NCI-H2227 treated with DMSO at 0.1 percent for 48 hours (cell line): ENCODE measurements at regions not wholly inside any gene's neighbourhood (a gene's known extent, or its start where the extent isn't known, plus 50 kb on each side); places are given as distances from the start of the nearest gene placed in this dataset.

Experiments
- DNase-seq: peaks from one replicate; lab custom pipeline; 2025; lab: John Stamatoyannopoulos, UW

DNA sequence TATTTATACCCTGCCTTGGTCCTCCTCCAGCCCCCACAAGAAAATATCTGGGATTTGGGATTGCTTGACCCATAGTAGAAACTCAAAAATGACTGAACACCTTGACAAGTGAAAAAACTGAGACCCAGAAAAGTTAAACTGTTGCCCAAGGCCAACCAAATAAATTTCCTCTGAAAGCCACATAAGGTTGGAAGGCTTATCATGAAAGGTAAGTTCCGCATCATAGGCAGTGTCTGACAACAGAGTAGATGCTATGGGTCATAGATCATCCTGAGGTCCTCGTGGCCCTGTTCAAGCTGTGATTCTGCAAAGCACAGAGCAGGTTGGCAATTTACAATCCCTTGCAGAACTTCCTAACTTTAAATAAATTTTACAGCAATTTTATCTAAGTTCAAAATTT lies 140.8 kb upstream of the TSC22D2 start:
- DNase-seq, result no peak

DNA sequence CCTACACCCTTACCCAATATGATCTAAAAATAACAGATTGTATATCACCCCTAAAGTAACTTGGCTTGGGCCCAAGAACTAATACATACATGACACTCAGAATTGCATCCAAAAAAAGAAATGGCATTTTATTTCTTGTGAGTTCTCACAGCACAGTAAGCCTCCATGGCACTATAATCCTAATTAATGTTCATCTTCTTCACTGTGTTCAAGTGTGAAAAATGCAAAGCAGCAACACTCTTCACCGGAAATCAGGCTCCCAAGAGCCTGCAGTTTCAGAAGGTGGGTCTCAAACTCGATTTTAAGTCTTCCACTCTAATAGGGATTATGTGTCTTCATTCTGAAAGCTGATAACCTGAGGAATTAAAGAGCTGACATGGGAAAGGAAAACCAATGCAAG lies 142.8 kb upstream of the TSC22D2 start:
- no peak for DNase-seq

DNA sequence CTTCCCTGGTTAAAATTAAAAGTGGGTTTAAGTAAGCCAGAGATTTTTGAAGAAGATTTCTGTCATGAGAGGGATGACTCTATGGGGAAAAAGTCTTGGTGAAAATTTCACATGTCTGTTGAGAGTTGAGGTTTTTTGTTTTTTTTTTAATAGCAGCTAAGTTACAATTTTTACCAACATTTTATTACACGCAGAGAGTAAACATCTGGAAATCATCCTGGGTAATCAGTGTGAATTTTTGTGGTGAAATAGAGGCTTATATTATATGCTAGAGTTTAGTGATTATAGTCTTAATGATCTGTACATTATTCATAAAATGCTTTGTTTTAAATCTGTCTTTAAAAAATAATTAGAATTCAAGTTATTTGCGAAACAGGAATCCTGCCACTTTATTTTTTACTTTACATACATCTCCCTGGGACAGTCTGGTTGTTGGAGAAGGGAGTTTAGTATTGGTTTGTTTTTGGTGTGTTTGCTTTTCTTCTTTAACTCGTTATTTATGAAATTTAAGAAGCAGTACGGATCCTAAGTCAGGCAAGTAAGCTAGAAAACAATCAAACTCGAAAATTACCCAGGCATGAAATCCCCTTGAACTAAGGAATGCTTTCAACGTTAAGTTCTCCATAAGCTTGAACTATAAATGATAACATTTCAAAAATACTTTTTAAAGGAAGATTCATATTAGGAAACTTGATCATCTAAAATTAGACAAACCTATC lies 143.4 kb upstream of the TSC22D2 start:
- DNase-seq, result no peak

DNA sequence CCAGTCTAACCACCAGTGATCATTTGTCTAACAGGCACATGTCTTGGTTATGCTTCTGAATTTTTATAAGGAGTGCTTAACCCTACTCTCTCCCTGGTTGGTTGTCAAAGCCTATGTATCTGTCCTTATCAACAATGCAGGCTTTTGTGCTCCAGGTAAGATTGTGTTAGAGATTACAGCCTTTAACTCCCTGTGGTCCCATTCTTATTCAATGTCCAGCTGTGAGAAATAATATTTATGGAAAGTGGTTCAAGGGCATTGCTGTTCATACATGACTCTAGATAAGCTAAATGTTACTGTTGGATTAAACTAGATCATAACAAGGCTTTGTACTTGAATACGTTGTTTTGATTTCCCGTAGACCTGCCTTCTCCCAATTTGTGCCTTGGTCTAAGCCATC lies 146.1 kb upstream of the TSC22D2 start:
- no peak for DNase-seq

DNA sequence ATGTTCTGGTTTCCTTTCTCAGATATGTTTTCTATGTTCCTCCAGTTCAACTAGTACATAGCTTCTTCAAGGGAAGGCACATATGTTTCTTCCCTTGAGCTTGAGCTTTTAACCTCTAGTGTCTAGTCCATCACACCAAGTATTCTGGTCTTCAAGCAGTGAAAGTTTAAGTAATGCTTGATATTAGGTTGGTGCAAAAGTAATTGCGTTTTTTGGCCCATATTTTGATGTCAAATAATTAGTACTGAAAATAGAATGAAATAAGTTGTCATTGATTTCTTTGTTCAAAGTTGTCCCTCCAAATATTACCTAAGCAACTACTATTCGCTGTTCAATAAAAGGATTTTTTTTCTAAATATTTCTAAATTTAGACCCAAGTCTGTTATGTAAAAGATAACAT lies 146.7 kb upstream of the TSC22D2 start:
- DNase-seq, result no peak

DNA sequence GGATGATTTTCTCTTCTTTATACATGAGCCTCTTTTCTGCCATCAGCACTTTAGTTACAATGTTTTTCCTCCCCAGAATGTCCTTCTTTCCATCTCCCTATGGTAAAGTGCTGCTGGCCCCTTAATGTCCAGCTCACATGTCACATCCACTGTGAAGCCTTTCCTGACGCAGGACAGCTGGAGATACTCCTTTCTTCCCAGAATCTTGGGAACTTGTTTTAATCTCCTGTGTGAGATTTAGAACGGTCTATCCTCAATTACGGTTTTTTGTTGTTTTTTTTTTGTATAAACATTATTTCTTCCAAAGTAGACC lies 147.7 kb upstream of the TSC22D2 start:
- no peak for DNase-seq

DNA sequence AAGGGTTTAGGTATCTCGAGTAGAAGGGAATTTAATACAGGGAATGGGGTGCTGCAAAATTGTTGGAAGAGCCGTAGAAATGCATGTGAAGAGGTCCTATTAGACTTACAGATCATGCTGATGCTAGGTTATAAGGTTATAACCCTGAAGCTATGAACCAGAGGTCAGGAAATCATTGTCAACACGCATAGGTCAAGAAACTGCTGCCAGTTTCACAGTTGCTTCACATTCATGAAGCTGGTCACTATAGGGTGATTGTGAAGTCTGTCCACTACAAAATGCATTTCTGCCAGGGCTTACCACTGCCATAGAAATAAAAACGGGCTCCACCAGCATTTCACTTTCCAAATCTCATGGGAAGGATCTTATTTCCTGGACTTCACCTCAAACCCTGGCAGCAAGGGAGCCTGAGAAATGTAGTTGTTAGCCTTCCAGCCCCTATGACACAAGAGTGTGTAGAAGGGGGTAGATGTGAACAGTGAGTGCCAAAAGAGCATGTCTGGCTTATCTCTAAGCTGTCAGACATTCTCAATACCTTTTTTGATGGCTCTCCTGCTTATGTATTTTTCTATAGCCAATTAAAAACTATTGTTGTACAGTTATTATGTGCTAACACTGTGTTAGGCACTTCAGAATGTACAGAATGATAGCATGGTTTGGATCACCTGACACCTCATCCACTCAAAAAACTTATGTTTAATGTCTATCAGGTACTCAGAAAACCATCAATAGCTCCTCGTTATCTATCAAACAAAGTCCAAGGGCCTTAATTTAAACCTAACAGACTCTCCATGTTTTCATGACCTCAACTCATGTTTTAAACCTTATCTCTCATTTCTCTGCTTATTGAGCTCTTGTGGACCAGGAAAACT lies 148.3 kb upstream of the TSC22D2 start:
- DNase-seq, result no peak

DNA sequence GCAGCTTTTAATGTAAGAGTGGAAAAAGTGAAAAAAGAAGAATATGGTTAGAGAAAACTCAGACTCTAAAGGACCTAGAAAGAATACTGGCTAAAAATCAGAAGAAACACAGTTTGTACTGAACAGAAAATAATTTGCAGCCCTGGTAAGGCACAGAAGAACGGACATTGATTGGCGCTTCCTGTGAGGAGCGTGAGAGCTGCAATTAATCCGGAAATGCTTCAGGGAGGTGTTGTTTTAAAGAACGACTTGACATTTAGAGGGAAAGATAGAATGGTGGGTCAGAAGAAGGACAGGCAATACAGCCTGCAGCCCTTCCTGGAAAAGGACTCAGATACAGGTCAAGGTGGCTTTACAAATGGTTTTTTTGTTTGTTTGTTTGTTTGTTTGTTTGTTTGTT lies 151.3 kb upstream of the TSC22D2 start:
- no peak for DNase-seq

DNA sequence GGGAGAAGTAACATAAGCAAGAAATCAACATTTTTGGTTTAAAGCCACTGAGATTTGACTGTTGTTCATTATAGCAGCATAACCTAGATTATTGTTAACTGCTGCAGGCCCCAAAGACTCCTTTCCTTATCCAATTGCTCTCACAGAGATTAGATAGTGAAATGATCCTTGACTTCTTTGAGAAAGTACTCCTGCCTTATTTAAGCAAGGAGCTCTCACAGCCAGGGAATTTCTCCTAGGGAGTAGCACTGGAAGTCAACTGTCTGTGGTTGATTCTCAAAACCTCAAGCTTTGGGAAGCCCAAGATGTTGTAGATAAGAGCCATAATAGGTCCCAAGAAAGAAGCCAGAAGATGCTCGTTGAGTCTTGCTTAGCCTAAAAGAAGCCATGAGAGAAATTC lies 151.8 kb upstream of the TSC22D2 start:
- DNase-seq, result no peak

DNA sequence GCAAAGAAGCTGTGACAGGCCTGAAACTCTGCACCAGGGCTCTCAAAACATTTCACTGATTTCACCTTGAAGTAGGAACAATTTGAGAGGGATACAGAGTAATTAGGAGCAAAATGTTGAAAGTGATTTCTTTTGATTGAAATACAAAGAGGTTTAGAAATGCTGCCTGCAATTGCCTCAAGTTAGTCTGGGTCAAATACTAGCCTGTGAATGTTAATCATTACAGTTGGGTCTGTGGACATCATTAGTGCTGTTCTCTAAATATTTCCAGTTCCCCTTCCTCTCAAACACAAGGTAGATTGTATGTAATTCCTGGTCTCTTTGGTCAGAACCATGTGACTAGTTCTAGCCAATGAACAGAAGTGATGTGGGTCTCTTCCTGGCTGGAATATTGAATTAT lies 152.3 kb upstream of the TSC22D2 start:
- DNase-seq, result no peak

DNA sequence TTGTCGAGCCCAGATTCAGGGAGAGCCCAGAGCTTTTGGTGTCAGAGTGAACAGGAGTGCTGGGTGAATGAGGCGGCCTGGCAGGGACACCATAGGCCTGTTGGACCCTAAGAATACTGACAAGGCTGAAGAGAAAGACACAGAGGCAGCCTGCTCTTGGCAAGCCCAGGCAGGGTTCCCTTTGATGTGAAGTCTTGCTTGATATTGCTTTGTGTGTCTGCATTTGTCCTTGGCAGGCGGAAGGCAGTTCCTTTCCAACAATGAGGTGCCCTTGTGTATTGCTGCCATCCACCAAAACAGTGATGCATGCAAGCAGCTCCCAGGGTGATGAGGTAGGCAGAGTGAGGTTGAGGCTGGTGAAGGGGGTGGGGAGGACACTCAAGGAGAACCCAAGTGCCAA lies 152.7 kb upstream of the TSC22D2 start:
- DNase-seq, result no peak

DNA sequence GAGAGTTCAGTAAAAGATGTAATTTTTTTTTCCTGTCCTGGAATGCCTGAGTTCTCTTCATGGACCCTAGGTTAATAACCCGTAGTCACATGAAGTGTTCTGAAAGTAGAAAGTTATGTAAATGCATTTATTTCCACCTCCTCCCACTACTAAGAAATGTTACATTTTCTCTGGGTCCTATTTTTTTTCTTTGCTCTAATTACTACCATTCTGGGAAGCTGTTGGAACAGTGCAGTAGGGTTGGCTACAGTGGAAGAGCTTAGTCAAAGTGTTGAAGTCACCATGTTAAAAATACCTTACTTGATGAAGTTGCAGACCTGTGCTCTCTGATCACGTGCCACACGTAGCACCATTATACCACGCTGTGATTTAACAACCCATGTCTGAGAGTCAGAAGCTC lies 153.8 kb upstream of the TSC22D2 start:
- no peak for DNase-seq

DNA sequence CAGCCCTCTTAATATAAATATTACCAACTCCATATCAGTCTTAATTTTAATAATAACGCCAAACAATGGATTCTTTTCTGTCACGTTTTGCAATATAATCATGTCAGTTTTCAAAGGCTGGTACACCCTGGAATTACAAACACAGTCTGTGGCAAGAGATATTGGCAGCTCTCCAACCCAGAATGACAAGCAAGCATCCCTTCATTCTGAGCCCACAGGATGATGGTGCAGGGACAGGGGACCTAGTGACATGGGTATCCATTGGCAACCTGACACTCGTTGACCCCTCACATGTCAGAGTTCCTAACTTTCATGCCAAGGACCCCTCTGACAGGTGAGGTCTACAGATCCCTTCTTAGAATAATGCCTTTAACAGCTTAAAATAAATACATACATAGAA lies 154.5 kb upstream of the TSC22D2 start:
- DNase-seq, result peak; percentile 18

DNA sequence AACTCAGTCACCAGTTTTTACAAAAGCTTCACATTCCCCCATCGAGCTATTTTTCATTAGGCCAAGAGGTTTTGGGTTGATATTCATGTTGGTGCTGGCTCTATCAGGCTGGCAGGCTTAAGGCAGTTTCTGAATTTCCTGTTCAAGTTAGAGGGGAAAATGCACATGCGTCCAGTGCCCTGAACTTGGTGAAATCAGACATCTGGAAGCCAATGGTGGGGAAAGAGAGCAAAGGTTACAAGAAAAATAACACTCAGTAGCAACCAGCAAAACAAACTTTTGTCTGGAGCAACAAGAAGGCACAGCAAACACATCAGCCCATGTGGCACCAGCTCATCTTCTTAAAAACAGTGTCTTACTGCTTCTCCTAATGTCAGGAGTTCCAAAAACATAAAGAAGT lies 155.6 kb upstream of the TSC22D2 start:
- DNase-seq, result no peak

DNA sequence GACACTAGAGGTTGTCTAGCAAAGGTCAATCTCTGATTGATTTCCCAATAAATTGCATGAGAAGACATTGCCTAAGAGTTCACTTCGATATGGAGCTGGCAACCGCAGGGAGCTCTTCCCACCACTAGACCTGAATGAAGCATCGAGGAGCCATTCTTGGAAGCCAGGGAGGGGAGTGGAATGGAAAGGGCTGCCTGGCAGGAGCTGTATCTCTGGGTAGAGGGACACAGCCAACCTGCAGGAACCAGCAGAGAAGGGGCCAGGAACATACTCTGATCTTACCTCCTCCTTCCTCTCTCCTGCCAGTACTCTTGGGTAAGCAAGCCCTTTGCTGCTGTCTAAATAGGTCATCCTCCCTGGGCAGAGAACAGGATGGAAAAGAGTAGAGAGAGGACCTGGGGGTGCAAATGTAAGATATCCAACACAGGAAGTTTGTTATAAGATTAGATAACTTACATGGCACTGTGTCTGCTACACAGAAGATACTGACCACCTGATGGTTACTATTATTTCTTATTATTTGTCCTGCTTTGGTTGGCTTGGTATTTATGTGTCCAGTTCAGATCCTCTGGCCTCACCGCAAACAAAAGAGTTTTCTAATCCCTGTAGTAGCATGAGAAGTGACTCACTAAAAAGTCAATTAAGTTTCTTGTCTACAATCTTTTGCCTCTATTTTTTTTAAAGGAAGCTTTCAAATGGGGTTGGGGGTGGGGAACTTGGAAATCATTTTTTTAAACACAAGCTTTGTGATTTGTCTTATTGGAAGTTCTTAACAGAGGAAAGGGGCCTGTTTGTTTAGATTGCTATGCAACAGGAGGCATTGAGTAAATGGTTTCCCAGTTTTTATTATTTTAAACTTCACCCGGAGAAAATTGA lies 156.7 kb upstream of the TSC22D2 start:
- no peak for DNase-seq

DNA sequence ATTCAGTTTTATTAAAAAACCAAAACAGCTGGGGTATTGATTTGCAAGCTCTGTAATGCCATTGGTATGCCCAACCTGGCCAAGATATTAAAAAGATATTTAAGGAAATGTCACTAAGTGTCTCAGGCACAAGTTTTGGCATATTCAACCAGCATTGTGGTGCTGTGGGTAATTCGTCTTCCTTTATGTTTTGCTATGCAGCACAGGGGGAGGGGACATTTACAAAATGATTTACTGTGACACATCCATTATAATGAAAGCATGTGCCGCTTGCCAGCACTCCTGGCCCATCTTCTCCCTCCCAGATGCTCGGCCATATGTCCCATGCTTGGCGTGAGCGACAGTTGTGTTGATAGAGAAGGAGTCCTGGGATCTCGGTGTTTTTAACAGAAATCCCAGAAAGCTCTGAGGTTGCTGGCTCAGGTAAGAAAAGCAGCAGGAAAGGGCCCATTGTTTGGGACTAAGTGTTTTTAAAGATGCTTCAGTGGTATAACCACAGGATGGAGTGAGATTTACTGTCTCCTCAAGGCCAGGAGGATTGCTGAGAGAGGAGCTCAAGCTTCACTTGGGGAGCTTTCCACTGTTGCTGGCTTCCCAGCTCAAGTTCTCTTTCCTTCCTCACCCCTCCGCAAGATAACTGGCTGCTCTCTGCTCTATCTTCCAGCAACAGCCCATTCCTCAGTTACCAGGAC lies 158.2 kb upstream of the TSC22D2 start:
- DNase-seq, result no peak

DNA sequence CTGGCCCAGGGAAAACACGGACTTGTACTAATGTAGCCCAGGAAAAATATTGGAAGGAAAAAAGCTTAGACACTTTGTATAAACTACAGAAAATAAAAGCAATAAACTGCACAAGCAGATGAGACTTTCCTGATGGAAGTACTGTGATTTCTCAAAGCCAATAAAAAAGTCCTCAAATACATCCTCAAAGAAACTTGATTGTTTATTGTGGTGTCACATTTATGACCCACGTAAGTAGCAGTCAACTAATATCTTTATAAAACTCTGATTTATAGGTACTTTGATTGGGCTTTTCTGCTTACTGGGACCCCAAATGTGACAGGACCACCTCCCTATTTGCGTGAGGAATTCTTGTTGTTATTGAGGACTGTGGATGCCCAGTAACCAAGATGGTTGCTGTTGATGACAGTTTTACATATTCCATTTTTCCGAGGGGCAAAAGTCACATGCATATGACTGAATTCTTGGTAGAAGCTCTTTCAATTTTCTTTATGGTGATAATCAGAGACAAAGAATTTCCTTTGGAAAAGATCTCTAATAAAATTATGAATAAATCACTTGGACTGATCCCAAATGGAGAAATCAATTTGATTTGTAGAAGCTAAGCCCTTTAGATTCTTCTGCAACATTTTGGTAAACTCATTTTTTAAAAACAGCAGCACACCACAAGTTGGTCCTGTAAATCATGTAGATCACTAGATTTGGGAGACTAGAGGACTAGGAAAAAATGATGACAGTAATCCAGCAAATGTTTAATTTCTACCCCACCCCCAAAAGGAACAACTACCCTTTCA lies 159.0 kb upstream of the TSC22D2 start:
- no peak for DNase-seq

DNA sequence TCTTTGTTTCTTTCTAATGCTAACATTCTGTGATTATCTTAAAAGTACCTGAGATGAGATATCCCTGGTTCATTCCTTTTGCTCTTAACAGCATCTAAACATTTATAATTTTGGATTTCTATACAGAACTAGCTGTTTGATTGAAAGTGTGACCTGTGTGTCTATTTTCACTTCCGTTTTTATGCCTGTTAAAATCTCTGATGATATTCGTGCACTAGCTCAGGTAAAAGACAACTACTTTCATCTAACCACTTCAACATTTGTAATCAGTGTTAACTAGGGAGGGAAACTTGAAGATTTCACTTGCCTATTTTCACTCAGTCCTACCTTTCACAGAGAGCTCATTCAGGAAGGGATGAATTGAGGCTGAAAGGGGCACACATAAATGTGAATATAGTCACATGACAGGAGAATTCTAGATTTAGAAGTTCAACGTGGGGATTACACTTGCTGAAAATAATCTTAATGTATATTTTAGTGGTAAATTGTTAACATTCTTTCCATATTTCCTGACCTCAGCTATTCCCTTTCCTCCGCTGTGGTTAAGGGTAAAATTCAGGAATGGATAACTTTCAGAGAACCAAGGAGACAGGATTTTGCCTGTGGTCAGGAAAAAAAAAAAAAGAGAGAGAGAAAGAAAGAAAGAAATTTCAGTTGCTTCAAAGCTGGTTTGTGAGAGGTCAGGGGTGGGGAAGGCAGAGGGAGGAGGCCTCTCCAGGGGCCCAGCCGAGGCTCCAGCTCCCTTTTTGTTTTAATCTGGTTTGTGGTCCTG lies 159.8 kb upstream of the TSC22D2 start:
- DNase-seq, result no peak

DNA sequence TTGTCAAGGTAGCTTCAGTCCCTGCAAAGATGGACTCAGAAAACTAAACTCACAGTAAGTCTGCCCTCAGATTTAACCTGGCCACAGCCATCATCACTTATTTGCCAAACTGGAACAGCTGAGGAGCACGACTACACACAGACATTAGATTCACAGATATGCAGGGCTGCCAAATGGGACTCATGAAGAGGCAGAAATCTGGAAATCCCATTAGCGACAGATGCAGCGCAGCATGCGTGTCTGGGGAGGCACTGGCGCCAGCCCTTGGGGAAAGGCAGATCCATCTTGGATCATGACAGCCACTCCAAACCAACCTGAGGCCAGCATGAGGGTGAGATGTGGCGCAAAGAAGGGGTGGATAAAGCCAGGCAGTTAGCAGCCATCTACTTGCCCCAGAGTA lies 160.7 kb upstream of the TSC22D2 start:
- DNase-seq, result no peak

DNA sequence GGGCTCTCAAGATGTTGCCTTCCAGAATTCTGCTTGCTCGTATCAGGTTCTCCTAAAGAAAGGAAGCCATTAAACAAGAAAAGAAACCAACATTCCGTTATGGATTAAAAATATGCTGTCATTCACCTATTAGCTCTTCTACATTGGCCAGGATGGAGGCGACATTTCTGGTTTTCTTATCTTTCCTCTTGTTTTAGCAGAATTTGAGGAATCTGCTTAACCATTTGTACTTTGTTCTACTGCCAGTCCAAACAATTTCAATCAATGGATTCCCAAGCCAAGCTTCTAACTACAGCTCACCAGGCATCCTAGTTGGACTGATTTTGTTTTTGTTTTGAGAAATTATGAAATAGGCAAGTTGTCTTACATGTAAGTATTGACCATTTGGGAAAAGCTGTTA lies 164.6 kb upstream of the TSC22D2 start:
- no peak for DNase-seq
